Stimulated activated CD4-positive, alpha-beta T cell treated with anti-CD3 and anti-CD28 coated beads, Interleukin-1b, Interleukin-23, amount 100 ng/mL, for 48 hours (primary cell): ENCODE measurements at regions not wholly inside any gene's neighbourhood (a gene's known extent, or its start where the extent isn't known, plus 50 kb on each side); places are given as distances from the start of the nearest gene placed in this dataset.
"Not testable (repeated sequence)": the region's sequence is repeated elsewhere in the genome, so short reads cannot be mapped to it uniquely, and the experiment has no call there.

ENCODE experiments used
- DNase-seq: peaks from one replicate; pipeline ENCODE4 v3.0.0-alpha.2; 2020

GRCh38 chrX:129361576-129361975 is 161.7 kb downstream of the SMARCA1 start:
- no peak for DNase-seq

GRCh38 chrX:129360175-129360574 is 163.1 kb downstream of the SMARCA1 start:
- peak; percentile 17 for DNase-seq

GRCh38 chrX:129359269-129359668 is 164.0 kb downstream of the SMARCA1 start:
- DNase-seq, result no peak

- not testable (repeated sequence) for DNase-seq
Measured at GRCh38 chrX:129357428-129357827, 165.9 kb downstream of the SMARCA1 start.

- no peak for DNase-seq
Measured at GRCh38 chrX:129347291-129347690, 176.0 kb downstream of the SMARCA1 start.

- DNase-seq, result no peak
Measured at GRCh38 chrX:129346574-129346973, 176.7 kb downstream of the SMARCA1 start.

GRCh38 chrX:129337264-129337663 is 186.0 kb downstream of the SMARCA1 start:
- not testable (repeated sequence) for DNase-seq

- DNase-seq, result no peak
Measured at GRCh38 chrX:129323115-129323514, 200.2 kb downstream of the SMARCA1 start.

- no peak for DNase-seq
Measured at GRCh38 chrX:129318375-129318774, 204.9 kb downstream of the SMARCA1 start.

- DNase-seq, result no peak
Measured at GRCh38 chrX:129316461-129316860, 206.8 kb downstream of the SMARCA1 start.

GRCh38 chrX:129310000-129310399 is 213.3 kb downstream of the SMARCA1 start:
- no peak for DNase-seq

GRCh38 chrX:129262912-129263311 is 260.4 kb downstream of the SMARCA1 start:
- no peak for DNase-seq

GRCh38 chrX:129255516-129255915 is 267.8 kb downstream of the SMARCA1 start:
- DNase-seq, result not testable (repeated sequence)

GRCh38 chrX:129249563-129249962 is 273.7 kb downstream of the SMARCA1 start:
- DNase-seq, result no peak

GRCh38 chrX:129247642-129248041 is 275.6 kb downstream of the SMARCA1 start:
- no peak for DNase-seq

GRCh38 chrX:129239371-129239770 is 283.9 kb downstream of the SMARCA1 start:
- no peak for DNase-seq

- no peak for DNase-seq
Measured at GRCh38 chrX:129238011-129238410, 285.3 kb downstream of the SMARCA1 start.

GRCh38 chrX:129235903-129236302 is 287.4 kb downstream of the SMARCA1 start:
- DNase-seq, result no peak

- DNase-seq, result no peak
Measured at GRCh38 chrX:129233786-129234185, 289.5 kb downstream of the SMARCA1 start.

- no peak for DNase-seq
Measured at GRCh38 chrX:129230850-129231512, 292.3 kb downstream of the SMARCA1 start.

- DNase-seq, result no peak
Measured at GRCh38 chrX:129230168-129230567, 293.1 kb downstream of the SMARCA1 start.

GRCh38 chrX:129227366-129227765 is 295.9 kb downstream of the SMARCA1 start:
- no peak for DNase-seq

GRCh38 chrX:129193357-129193756 is 329.9 kb downstream of the SMARCA1 start:
- DNase-seq, result no peak

- DNase-seq, result no peak
Measured at GRCh38 chrX:129188231-129188630, 335.1 kb downstream of the SMARCA1 start.

GRCh38 chrX:129176710-129177109 is 346.6 kb downstream of the SMARCA1 start:
- no peak for DNase-seq
